CD4-positive, alpha-beta memory T cell (primary cell): ENCODE measurements at regions not wholly inside any gene's neighbourhood (a gene's known extent, or its start where the extent isn't known, plus 50 kb on each side); places are given as distances from the start of the nearest gene placed in this dataset.
A peak's percentile ranks its signal among the peaks of the same experiment; 100 is the strongest.
"Not testable (repeated sequence)": the region's sequence is repeated elsewhere in the genome, so short reads cannot be mapped to it uniquely, and the experiment has no call there.

Experiments used
- CTCF ChIA-PET: fragments of 350-600 bp; sonication (Branson Sonifier 250); formaldehyde crosslinking; loops from one replicate; lab custom pipeline; 2021; ENCODE audit warnings: inconsistent platforms; ENCODE audit not compliant: partially characterized antibody; lab: Charles Lee
- POLR2A ChIA-PET: fragments of 350-600 bp; sonication (Branson Sonifier 250); formaldehyde crosslinking; loops from one replicate; lab custom pipeline; 2021; ENCODE audit not compliant: partially characterized antibody; lab: Charles Lee
- DNase-seq, 5 donors: peaks; one replicate each; pipeline versions ENCODE4 v3.0.0 to v3.0.0-alpha.2; 2020 to 2022; ENCODE audit warnings: mixed read lengths in 1 of 5
- H3K27ac ChIP-seq: one replicate; pipeline ENCODE4 v1.7.0; 2013; ENCODE audit warnings: low read depth, low read length
- H3K27me3 ChIP-seq: 2 replicates; pipeline ENCODE4 v1.7.0; 2013; ENCODE audit warnings: mild to moderate bottlenecking, low read length, moderate library complexity; ENCODE audit not compliant: insufficient read depth
- H3K36me3 ChIP-seq: 2 replicates; pipeline ENCODE4 v1.7.0; 2013; ENCODE audit warnings: mild to moderate bottlenecking, low read length, moderate library complexity; ENCODE audit not compliant: insufficient read depth
- H3K4me1 ChIP-seq: 2 replicates; pipeline ENCODE4 v1.7.0; 2013; ENCODE audit warnings: mild to moderate bottlenecking, low read length, moderate library complexity; ENCODE audit not compliant: insufficient read depth
- H3K4me3 ChIP-seq, 2 donors: one replicate each; pipeline ENCODE4 v1.7.0; 2013; ENCODE audit warnings: low read length in 2 of 2, mild to moderate bottlenecking in 1 of 2
- H3K9me3 ChIP-seq, 2 donors: one replicate each; pipeline ENCODE4 v1.7.0; 2013; ENCODE audit warnings: low read length in 2 of 2, control low read depth in 1 of 2; ENCODE audit not compliant: control insufficient read depth in 1 of 2
- H3K27ac Mint-ChIP-seq, 7 donors: one replicate each; pipeline ENCODE4 v1.8.0; 2020 to 2021; ENCODE audit warnings: mixed read lengths in 7 of 7, mild to moderate bottlenecking in 6 of 7, inconsistent platforms in 3 of 7, moderate library complexity in 3 of 7
- H3K27me3 Mint-ChIP-seq, 2 donors: one replicate each; pipeline ENCODE4 v1.8.0; 2020 to 2021; ENCODE audit warnings: mixed read lengths in 2 of 2
- H3K36me3 Mint-ChIP-seq, 2 donors: one replicate each; pipeline ENCODE4 v1.8.0; 2020 to 2021; ENCODE audit warnings: mixed read lengths in 2 of 2, inconsistent platforms in 1 of 2, mild to moderate bottlenecking in 1 of 2
- H3K4me1 Mint-ChIP-seq, 4 donors: one replicate each; pipeline ENCODE4 v1.8.0; 2020 to 2021; ENCODE audit warnings: mixed read lengths in 4 of 4, mild to moderate bottlenecking in 1 of 4
- H3K4me3 Mint-ChIP-seq, 8 donors: one replicate each; pipeline ENCODE4 v1.8.0; 2020 to 2021; ENCODE audit warnings: mixed read lengths in 8 of 8, mild to moderate bottlenecking in 7 of 8, moderate library complexity in 6 of 8, inconsistent platforms in 3 of 8
- H3K9me3 Mint-ChIP-seq, 8 donors: one replicate each; pipeline ENCODE4 v1.8.0; 2020 to 2021; ENCODE audit warnings: mixed read lengths in 8 of 8, mild to moderate bottlenecking in 5 of 8, inconsistent platforms in 3 of 8, moderate library complexity in 1 of 8
- intact Hi-C: fragments of 100-400 bp; cut with micrococcal nuclease; formaldehyde crosslinking; loops from one replicate; pipeline ENCODE4 v1.15.1; 2023

- no peak overlapping the region for H3K27ac ChIP-seq
- no peak for DNase-seq
- peaks cover 0 to 2% (median 0%) of the 10 kb centered on the region in 8 donors for H3K9me3 Mint-ChIP-seq
- H3K4me3 ChIP-seq: no peak overlapping the region
- H3K4me1 ChIP-seq: no peaks in the 10 kb centered on the region
- H3K36me3 Mint-ChIP-seq: no peaks in the 10 kb centered on the region
- H3K4me3 Mint-ChIP-seq: no peak overlapping the region
- H3K4me1 Mint-ChIP-seq: no peaks in the 10 kb centered on the region
- H3K9me3 ChIP-seq: no peaks in the 10 kb centered on the region
- H3K36me3 ChIP-seq: no peaks in the 10 kb centered on the region
- peaks cover 0 to 11% of the 10 kb centered on the region in 2 donors for H3K27me3 Mint-ChIP-seq
- intact Hi-C loops: no loop called here
- no peaks in the 10 kb centered on the region for H3K27me3 ChIP-seq
- POLR2A ChIA-PET: no interaction called here
- CTCF ChIA-PET: no interaction called here
- no peak overlapping the region for H3K27ac Mint-ChIP-seq
These were observed 1072.2 kb downstream of the GATA3 start for GRCh38 chr10:9126728-9127127.

DNA sequence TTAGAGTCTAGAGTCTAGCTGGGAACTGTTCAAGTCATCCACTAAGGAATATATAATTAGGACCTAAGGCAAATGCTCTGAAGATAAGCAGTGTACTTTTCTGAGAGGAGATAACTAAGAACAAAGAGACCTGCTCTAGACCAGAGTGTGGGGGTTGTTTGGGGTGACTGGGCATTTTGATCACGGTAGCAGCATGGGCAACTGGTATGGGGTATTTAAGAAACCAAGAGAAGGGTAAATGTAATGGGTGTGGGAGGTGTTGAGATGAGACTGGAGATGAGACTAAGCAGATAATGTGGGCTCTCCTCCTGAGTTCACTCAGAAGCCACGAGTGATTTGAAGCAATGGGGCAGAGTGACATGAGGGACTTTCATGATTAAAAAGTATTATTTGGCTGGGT, 1082.9 kb downstream of the GATA3 start:
- no peak overlapping the region for H3K4me3 ChIP-seq
- intact Hi-C loops: no loop called here
- H3K36me3 ChIP-seq: no peaks in the 10 kb centered on the region
- no peak overlapping the region for H3K27ac Mint-ChIP-seq
- ChIA-PET POLR2A (no interaction called here), CTCF (interaction anchor here (0.8 kb wide), 1 partner anchor 11 kb away, joined by 3 read pairs; no protein-coding TSS in a partner anchor)
- H3K4me1 Mint-ChIP-seq: no peaks in the 10 kb centered on the region
- H3K4me3 Mint-ChIP-seq: peak overlapping the region in 1 of 8 donors; percentile 17
- no peaks in the 10 kb centered on the region for H3K4me1 ChIP-seq
- H3K27me3 Mint-ChIP-seq: peaks cover 0 to 6% of the 10 kb centered on the region in 2 donors
- H3K27ac ChIP-seq: no peak overlapping the region
- H3K27me3 ChIP-seq: no peaks in the 10 kb centered on the region
- no peaks in the 10 kb centered on the region for H3K9me3 ChIP-seq
- no peaks in the 10 kb centered on the region for H3K36me3 Mint-ChIP-seq
- DNase-seq: no peak
- H3K9me3 Mint-ChIP-seq: peaks cover 0 to 3% (median 0%) of the 10 kb centered on the region in 8 donors

DNA sequence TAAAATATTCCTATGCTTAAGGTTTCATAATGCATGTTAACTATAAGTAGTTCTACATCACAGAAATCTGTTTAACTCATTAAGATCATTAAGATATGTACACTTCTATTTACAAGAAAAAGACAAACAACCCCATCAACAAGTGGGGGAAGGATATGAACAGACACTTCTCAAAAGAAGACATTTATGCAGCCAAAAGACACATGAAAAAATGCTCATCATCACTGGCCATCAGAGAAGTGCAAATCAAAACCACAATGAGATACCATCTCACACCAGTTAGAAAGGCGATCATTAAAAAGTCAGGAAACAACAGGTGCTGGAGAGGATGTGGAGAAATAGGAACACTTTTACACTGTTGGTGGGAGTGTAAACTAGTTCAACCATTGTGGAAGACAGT, 1084.3 kb downstream of the GATA3 start:
- H3K36me3 Mint-ChIP-seq, H3K9me3 Mint-ChIP-seq, intact Hi-C loops, H3K9me3 ChIP-seq, H3K27ac ChIP-seq, POLR2A ChIA-PET, H3K36me3 ChIP-seq, H3K27me3 Mint-ChIP-seq, H3K4me1 ChIP-seq, H3K4me1 Mint-ChIP-seq, DNase-seq, H3K4me3 Mint-ChIP-seq, H3K27me3 ChIP-seq, H3K27ac Mint-ChIP-seq, H3K4me3 ChIP-seq, CTCF ChIA-PET: not testable (repeated sequence)

- H3K9me3 Mint-ChIP-seq: peaks cover 0 to 3% (median 0%) of the 10 kb centered on the region in 8 donors
- no peak overlapping the region for H3K27ac ChIP-seq
- no peaks in the 10 kb centered on the region for H3K36me3 ChIP-seq
- no peaks in the 10 kb centered on the region for H3K36me3 Mint-ChIP-seq
- no peak for DNase-seq
- no peak overlapping the region for H3K27ac Mint-ChIP-seq
- no peak overlapping the region for H3K4me3 Mint-ChIP-seq
- CTCF ChIA-PET: no interaction called here
- no peaks in the 10 kb centered on the region for H3K4me1 ChIP-seq
- intact Hi-C loops: no loop called here
- H3K4me3 ChIP-seq: no peak overlapping the region
- no peaks in the 10 kb centered on the region for H3K4me1 Mint-ChIP-seq
- POLR2A ChIA-PET: no interaction called here
- H3K9me3 ChIP-seq: no peaks in the 10 kb centered on the region
- H3K27me3 ChIP-seq: no peaks in the 10 kb centered on the region
- H3K27me3 Mint-ChIP-seq: peaks cover 1 to 6% of the 10 kb centered on the region in 2 donors
These were observed 1085.9 kb downstream of the GATA3 start for GRCh38 chr10:9140373-9140772.

DNA sequence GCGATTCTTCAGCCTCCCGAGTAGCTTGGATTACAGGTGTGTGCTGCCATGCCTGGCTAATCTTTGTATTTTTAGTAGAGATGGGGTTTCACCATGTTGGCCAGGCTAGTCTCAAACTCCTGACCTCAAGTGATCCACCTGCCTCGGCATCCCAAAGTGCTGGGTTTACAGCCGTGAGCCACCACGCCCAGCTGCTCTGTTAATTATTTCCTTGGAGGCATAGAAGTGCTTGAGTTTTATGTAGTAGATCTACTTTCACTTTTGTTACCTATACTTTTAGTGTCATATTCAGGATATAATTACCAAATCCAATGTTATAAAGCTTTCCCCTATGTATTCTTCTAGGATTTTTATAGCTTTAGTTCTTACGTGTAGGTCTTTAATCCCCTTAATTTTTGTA, 1093.0 kb downstream of the GATA3 start:
- H3K27ac ChIP-seq: no peak overlapping the region
- ChIA-PET POLR2A (no interaction called here), CTCF (no interaction called here)
- no peaks in the 10 kb centered on the region for H3K9me3 ChIP-seq
- Mint-ChIP-seq H3K36me3 (no peaks in the 10 kb centered on the region), H3K4me1 (no peaks in the 10 kb centered on the region), H3K27ac (no peak overlapping the region), H3K4me3 (no peak overlapping the region), H3K27me3 (peaks cover 4 to 12% of the 10 kb centered on the region in 2 donors), H3K9me3 (peaks cover 0 to 3% (median 0%) of the 10 kb centered on the region in 8 donors)
- intact Hi-C loops: no loop called here
- DNase-seq: no peak
- no peak overlapping the region for H3K4me3 ChIP-seq
- H3K4me1 ChIP-seq: no peaks in the 10 kb centered on the region
- H3K36me3 ChIP-seq: no peaks in the 10 kb centered on the region
- H3K27me3 ChIP-seq: no peaks in the 10 kb centered on the region

- no peak overlapping the region for H3K4me3 ChIP-seq
- Mint-ChIP-seq H3K36me3 (no peaks in the 10 kb centered on the region), H3K4me1 (no peaks in the 10 kb centered on the region), H3K4me3 (no peak overlapping the region), H3K27me3 (peaks cover 7 to 12% of the 10 kb centered on the region in 2 donors), H3K9me3 (peaks cover 0 to 3% (median 0%) of the 10 kb centered on the region in 8 donors), H3K27ac (no peak overlapping the region)
- H3K9me3 ChIP-seq: no peaks in the 10 kb centered on the region
- H3K27ac ChIP-seq: no peak overlapping the region
- DNase-seq: no peak
- CTCF ChIA-PET: no interaction called here
- H3K27me3 ChIP-seq: no peaks in the 10 kb centered on the region
- no peaks in the 10 kb centered on the region for H3K4me1 ChIP-seq
- no peaks in the 10 kb centered on the region for H3K36me3 ChIP-seq
- POLR2A ChIA-PET: no interaction called here
- intact Hi-C loops: no loop called here
These were observed 1094.6 kb downstream of the GATA3 start for GRCh38 chr10:9149134-9149533.

GRCh38 chr10:9153057-9153456, 1098.6 kb downstream of the GATA3 start:
- H3K9me3 Mint-ChIP-seq, H3K27ac Mint-ChIP-seq, DNase-seq, H3K36me3 ChIP-seq, POLR2A ChIA-PET, H3K9me3 ChIP-seq, H3K4me1 ChIP-seq, CTCF ChIA-PET, H3K27ac ChIP-seq, H3K27me3 ChIP-seq, intact Hi-C loops, H3K4me1 Mint-ChIP-seq, H3K4me3 ChIP-seq, H3K36me3 Mint-ChIP-seq, H3K4me3 Mint-ChIP-seq, H3K27me3 Mint-ChIP-seq: not testable (repeated sequence)

- Mint-ChIP-seq H3K27me3 (peaks cover 0 to 4% of the 10 kb centered on the region in 2 donors), H3K4me3 (no peak overlapping the region), H3K4me1 (no peaks in the 10 kb centered on the region), H3K27ac (no peak overlapping the region), H3K36me3 (peaks cover 1 to 6% of the 10 kb centered on the region in 2 donors), H3K9me3 (peaks cover 2 to 23% (median 14%) of the 10 kb centered on the region in 8 donors)
- Histone ChIP-seq H3K36me3 (no peaks in the 10 kb centered on the region), H3K27ac (no peak overlapping the region), H3K9me3 (no peaks in the 10 kb centered on the region), H3K27me3 (no peaks in the 10 kb centered on the region), H3K4me3 (no peak overlapping the region), H3K4me1 (no peaks in the 10 kb centered on the region)
- intact Hi-C loops: no loop called here
- CTCF ChIA-PET: no interaction called here
- DNase-seq: no peak
- POLR2A ChIA-PET: no interaction called here
These were observed 1103.2 kb downstream of the GATA3 start for GRCh38 chr10:9157656-9158055.
